IMR-90 (cell line): ENCODE measurements at regions not wholly inside any gene's neighbourhood (a gene's known extent, or its start where the extent isn't known, plus 50 kb on each side); places are given as distances from the start of the nearest gene placed in this dataset.

ENCODE experiments used
- ATAC-seq: fragments of 200-7000 bp; cut with Tn5 transposase; 2 replicates; pipeline ENCODE4 v1.9.1; 2020; ENCODE audit warnings: low read depth, mild to moderate bottlenecking, moderate library complexity
- BruUV-seq: library from RNA; stranded (reverse); fragments of 400-500 nt; replicated peaks from 2 replicates; lab custom pipeline; 2021; lab: Mats Ljungman, UMichigan
- CTCF ChIA-PET: fragments of 300-600 bp; formaldehyde crosslinking; extraction: SDS; loops from one replicate; lab custom pipeline; 2021; ENCODE audit warnings: antibody characterized with exemption; lab: Yijun Ruan, JAX
- POLR2A ChIA-PET: fragments of 300-600 bp; sonication (Branson Sonifier 250); formaldehyde crosslinking; loops from one replicate; lab custom pipeline; 2022; ENCODE audit warnings: antibody characterized with exemption; ENCODE audit not compliant: unreplicated experiment; lab: Charles Lee
- DNase-seq: peaks from one replicate; pipeline ENCODE4 v3.0.0; 2013
- H2AFZ ChIP-seq: replicated peaks from 2 replicates; pipeline ENCODE3; 2013; ENCODE audit warnings: low read length, mild to moderate bottlenecking; ENCODE audit not compliant: poor library complexity
- H2AK5ac ChIP-seq: 2 replicates; pipeline ENCODE4 v1.6.1; 2013; ENCODE audit warnings: low read depth, low read length, inconsistent platforms
- H2AK9ac ChIP-seq: replicated peaks from 2 replicates; pipeline ENCODE3; 2013; ENCODE audit warnings: mild to moderate bottlenecking, low read depth, low read length, moderate library complexity; ENCODE audit not compliant: poor library complexity
- H2BK120ac ChIP-seq: 2 replicates; pipeline ENCODE4 v1.6.1; 2013; ENCODE audit warnings: low read depth, low read length, inconsistent platforms
- H2BK15ac ChIP-seq: 3 replicates; pipeline ENCODE4 v1.6.1; 2013; ENCODE audit warnings: low read depth, low read length, inconsistent platforms
- H2BK20ac ChIP-seq: 2 replicates; pipeline ENCODE4 v1.6.1; 2013; ENCODE audit warnings: low read depth, mild to moderate bottlenecking, inconsistent platforms, low read length, moderate library complexity
- H2BK5ac ChIP-seq: 2 replicates; pipeline ENCODE4 v1.6.1; 2013; ENCODE audit warnings: mild to moderate bottlenecking, low read depth, low read length, inconsistent platforms; ENCODE audit not compliant: poor library complexity, severe bottlenecking
- H3K14ac ChIP-seq: replicated peaks from 2 replicates; pipeline ENCODE4 v1.6.1; 2013; ENCODE audit warnings: low read depth, low read length, inconsistent platforms
- H3K18ac ChIP-seq: 2 replicates; pipeline ENCODE4 v1.6.1; 2013; ENCODE audit warnings: low read depth, low read length, control low read depth
- H3K23ac ChIP-seq: 2 replicates; pipeline ENCODE4 v1.6.1; 2013; ENCODE audit warnings: low read depth, low read length, inconsistent platforms
- H3K27ac ChIP-seq: 2 replicates; pipeline ENCODE4 v1.5.1; 2013; ENCODE audit warnings: mild to moderate bottlenecking, control low read depth, low read length; ENCODE audit not compliant: insufficient read depth
- H3K27me3 ChIP-seq: 2 replicates; pipeline ENCODE4 v1.6.1; 2013; ENCODE audit warnings: low read length; ENCODE audit not compliant: control insufficient read depth, insufficient read depth
- H3K36me3 ChIP-seq: 2 replicates; pipeline ENCODE4 v1.6.1; 2013; ENCODE audit warnings: low read length, mixed read lengths; ENCODE audit not compliant: control insufficient read depth, insufficient read depth
- H3K4ac ChIP-seq: 2 replicates; pipeline ENCODE4 v1.6.1; 2013; ENCODE audit warnings: low read depth, low read length, inconsistent platforms
- H3K4me1 ChIP-seq: 2 replicates; pipeline ENCODE4 v1.6.1; 2013; ENCODE audit warnings: low read length, mixed read lengths; ENCODE audit not compliant: control insufficient read depth, insufficient read depth
- H3K4me2 ChIP-seq: 2 replicates; pipeline ENCODE4 v1.6.1; 2013; ENCODE audit warnings: low read depth, mild to moderate bottlenecking, control low read depth, low read length, moderate library complexity
- H3K4me3 ChIP-seq: 2 replicates; pipeline ENCODE4 v1.5.1; 2013; ENCODE audit warnings: low read depth, mild to moderate bottlenecking, control low read depth, low read length, moderate library complexity; ENCODE audit not compliant: insufficient read depth
- H3K56ac ChIP-seq: 2 replicates; pipeline ENCODE4 v1.6.1; 2013; ENCODE audit warnings: low read length, inconsistent platforms; ENCODE audit not compliant: insufficient read depth; ENCODE audit errors: extremely low read depth
- H3K79me1 ChIP-seq, 2 experiments: 2 replicates each; pipeline ENCODE4 v1.6.1; 2013; ENCODE audit warnings: low read length in 2 of 2, inconsistent platforms in 1 of 2, low read depth in 1 of 2
- H3K9ac ChIP-seq: 2 replicates; pipeline ENCODE4 v1.6.1; 2013; ENCODE audit warnings: low read depth, low read length, control low read depth
- H3K9me1 ChIP-seq: 2 replicates; pipeline ENCODE4 v1.6.1; 2013; ENCODE audit warnings: low read length, inconsistent platforms; ENCODE audit not compliant: insufficient read depth
- H3K9me3 ChIP-seq: 2 replicates; pipeline ENCODE4 v1.6.1; 2013; ENCODE audit warnings: low read length; ENCODE audit not compliant: control insufficient read depth, insufficient read depth
- H4K20me1 ChIP-seq: 2 replicates; pipeline ENCODE4 v1.6.1; 2013; ENCODE audit warnings: low read length, inconsistent platforms; ENCODE audit not compliant: insufficient read depth
- H4K5ac ChIP-seq: 2 replicates; pipeline ENCODE4 v1.6.1; 2013; ENCODE audit warnings: mild to moderate bottlenecking, low read depth, low read length, control low read depth
- H4K8ac ChIP-seq, 2 experiments: 2 replicates each; pipeline ENCODE4 v1.6.1; 2013; ENCODE audit warnings: low read depth in 2 of 2, low read length in 2 of 2, control low read depth in 1 of 2, inconsistent platforms in 1 of 2
- H4K91ac ChIP-seq: 2 replicates; pipeline ENCODE4 v1.6.1; 2013; ENCODE audit warnings: low read depth, low read length, inconsistent platforms; ENCODE audit not compliant: insufficient read depth
- BHLHE40 ChIP-seq: fragments of 150-350 bp; IDR thresholded peaks from 2 replicates; pipeline ENCODE4 v1.6.1; 2016; ENCODE audit warnings: mild to moderate bottlenecking, low read depth, low read length
- CEBPB ChIP-seq: IDR thresholded peaks from 2 replicates; pipeline ENCODE4 v1.6.1; 2012; ENCODE audit warnings: low read depth, low read length, improper control_type of control experiment
- MAZ ChIP-seq: IDR thresholded peaks from 2 replicates; pipeline ENCODE4 v1.6.1; 2012; ENCODE audit warnings: low read depth, mild to moderate bottlenecking, low read length, improper control_type of control experiment, moderate library complexity, borderline replicate concordance
- RCOR1 ChIP-seq: IDR thresholded peaks from 2 replicates; pipeline ENCODE4 v1.6.1; 2012; ENCODE audit warnings: mild to moderate bottlenecking, low read length, improper control_type of control experiment; ENCODE audit not compliant: insufficient replicate concordance
- SMC3 ChIP-seq: fragments of 150-350 bp; IDR thresholded peaks from 2 replicates; pipeline ENCODE4 v1.6.1; 2016; ENCODE audit warnings: low read depth, mild to moderate bottlenecking, antibody characterized with exemption, low read length, moderate library complexity
- WGBS, 2 experiments: methylation state at CpG; one replicate each; pipeline versions ENCODE4 v1.1.5 to v1.1.7; 2013; ENCODE audit warnings: missing lambda C conversion rate in 2 of 2; ENCODE audit not compliant: insufficient read length in 1 of 2; ENCODE audit errors: extremely low coverage in 2 of 2; 5-methylcytosine and 5-hydroxymethylcytosine counted together
- dilution Hi-C: fragments of 300-500 bp; cut with HindIII; formaldehyde crosslinking; loops from one replicate; pipeline ENCODE4 v1.14.3; 2018; ENCODE audit warnings: low sequenced_read_pairs; ENCODE audit not compliant: unreplicated experiment
- in situ Hi-C: fragments of 300-500 bp; cut with MboI; formaldehyde crosslinking; loops from 3 replicates; pipeline ENCODE4 v1.14.3; 2019; ENCODE audit warnings: low sequenced_read_pairs, inconsistent platforms, mixed read lengths
- intact Hi-C: fragments of 100-400 bp; cut with micrococcal nuclease; formaldehyde crosslinking; loops from 2 replicates; pipeline ENCODE4 v1.10.0; 2022

DNA sequence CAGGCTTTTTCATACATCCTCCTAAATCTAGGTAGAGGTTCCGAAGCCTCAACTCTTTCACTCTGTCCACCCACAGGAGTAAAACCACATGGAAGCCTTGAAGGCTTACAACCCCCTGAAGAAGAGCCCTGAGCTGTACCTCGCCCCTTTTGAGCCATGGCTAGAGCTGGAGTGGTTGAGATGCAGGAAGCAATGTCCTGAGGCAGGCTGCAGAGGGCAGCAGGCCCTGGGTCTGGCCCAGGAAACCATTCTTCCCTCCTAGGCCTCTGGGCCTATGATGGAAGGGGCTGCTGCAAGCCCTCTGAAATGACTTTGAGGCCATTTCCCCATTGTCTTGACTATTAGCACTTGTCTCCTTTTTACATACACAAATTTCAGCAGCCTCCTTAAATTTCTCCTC, 1503.0 kb downstream of the KCNT2 start:
- no peaks in the 10 kb centered on the region for H3K4me1 ChIP-seq
- H2BK120ac ChIP-seq = no peak overlapping the region
- CTCF ChIA-PET = no interaction called here
- no peak overlapping the region for H2BK5ac ChIP-seq
- ATAC-seq = no peak
- H4K8ac ChIP-seq = no peak overlapping the region
- no peak overlapping the region for H3K27ac ChIP-seq
- no peak overlapping the region for H4K91ac ChIP-seq
- no peak overlapping the region for H3K14ac ChIP-seq
- in situ Hi-C loops (no loop called here), intact Hi-C loops (no loop called here), dilution Hi-C loops (no loop called here)
- no peaks in the 10 kb centered on the region for H3K9me1 ChIP-seq
- WGBS, 2 experiments = no CpG with 5 or more reads among the region's 2 CpGs
- H2BK15ac ChIP-seq = no peak overlapping the region
- no peak overlapping the region for H2AK5ac ChIP-seq
- H2AFZ ChIP-seq = no peak overlapping the region
- no peak overlapping the region for H3K4me2 ChIP-seq
- H3K4ac ChIP-seq = no peak overlapping the region
- no peaks in the 10 kb centered on the region for H3K27me3 ChIP-seq
- H3K56ac ChIP-seq = no peak overlapping the region
- POLR2A ChIA-PET = no interaction called here
- no peak overlapping the region for H2BK20ac ChIP-seq
- H3K18ac ChIP-seq = no peak overlapping the region
- no peak overlapping the region for H4K5ac ChIP-seq
- H2AK9ac ChIP-seq = no peak overlapping the region
- H3K79me1 ChIP-seq = no peaks in the 10 kb centered on the region
- no peak overlapping the region for H3K9ac ChIP-seq
- no peak overlapping the region for H3K23ac ChIP-seq
- H3K36me3 ChIP-seq = no peaks in the 10 kb centered on the region
- H4K20me1 ChIP-seq = no peaks in the 10 kb centered on the region
- TF ChIP-seq MAZ = no peak
- no peak for TF ChIP-seq BHLHE40
- TF ChIP-seq CEBPB = no peak
- no peak for TF ChIP-seq RCOR1
- no peak for TF ChIP-seq SMC3
- no peak overlapping the region for H3K4me3 ChIP-seq
- no peaks in the 10 kb centered on the region for H3K9me3 ChIP-seq
- no TSS peak for BruUV-seq
- DNase-seq = no peak
